Hematopoietic multipotent progenitor cell treated with erythropoietin and hydrocortisone succinate and interleukin-3 and kit ligand, for 4 days (in vitro differentiated cells): ENCODE measurements at regions not wholly inside any gene's neighbourhood (a gene's known extent, or its start where the extent isn't known, plus 50 kb on each side); places are given as distances from the start of the nearest gene placed in this dataset.

Experiments
- DNase-seq: peaks from one replicate; pipeline ENCODE4 v3.0.0-alpha.2; 2015

DNA sequence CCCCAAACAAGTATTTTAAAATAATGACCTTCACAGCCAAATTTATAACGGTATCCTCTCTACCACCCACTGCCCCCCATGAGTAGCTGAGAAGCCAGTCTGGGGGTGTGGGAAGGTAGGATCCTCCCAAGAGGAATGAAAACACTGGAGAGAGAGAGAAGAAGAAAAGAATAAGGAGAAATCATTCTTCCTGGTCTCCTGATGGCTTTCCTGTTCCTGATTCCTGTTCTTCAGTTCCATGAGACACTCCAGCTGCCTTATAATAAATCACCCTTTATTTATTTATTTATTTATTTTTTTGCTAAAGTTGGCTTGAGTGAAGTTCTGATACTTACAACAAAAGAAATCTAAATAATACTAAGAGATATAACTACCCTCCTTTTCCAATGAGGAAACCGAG, 56.4 kb upstream of the FAM20A start:
- DNase-seq = no peak

DNA sequence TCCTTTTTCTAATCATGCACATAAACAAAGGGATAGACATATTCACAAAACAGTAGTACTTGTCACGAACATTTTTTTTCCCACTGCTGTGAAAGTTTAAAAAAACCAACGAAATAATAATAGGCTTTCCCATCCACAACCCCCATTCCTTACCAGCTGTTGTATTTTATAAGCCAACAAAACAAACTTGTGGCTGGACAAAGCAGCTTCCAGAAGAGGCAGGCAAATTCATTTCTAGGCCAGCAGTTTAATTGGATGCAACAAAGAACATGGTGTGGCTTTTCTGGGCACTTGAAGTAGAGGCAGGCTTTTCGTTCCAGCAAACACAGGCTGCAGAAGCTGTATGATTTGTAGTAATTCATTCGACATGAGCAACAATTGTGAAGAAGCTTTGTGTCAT, 56.0 kb upstream of the FAM20A start:
- DNase-seq = no peak

DNA sequence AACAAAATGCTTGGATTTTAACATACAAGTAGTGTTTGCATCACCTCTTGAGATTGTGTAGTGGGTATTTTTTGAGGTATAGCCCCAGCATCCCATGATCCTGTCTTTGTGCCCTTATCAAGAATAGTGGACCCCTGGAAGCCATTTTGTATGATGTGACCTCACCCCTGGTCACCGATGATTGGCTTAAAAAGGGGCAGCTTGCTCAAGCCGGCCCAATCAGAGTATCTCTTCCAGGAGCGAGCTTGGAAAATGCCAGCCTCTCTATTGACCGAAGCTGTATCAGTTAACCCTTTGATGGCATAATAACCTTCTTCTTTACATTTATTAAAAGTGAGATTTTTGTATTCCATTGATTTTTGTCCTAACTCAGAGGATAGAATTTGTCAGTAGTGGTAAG, 55.5 kb upstream of the FAM20A start:
- DNase-seq = no peak
